GM10266 (cell line): ENCODE measurements at regions not wholly inside any gene's neighbourhood (a gene's known extent, or its start where the extent isn't known, plus 50 kb on each side); places are given as distances from the start of the nearest gene placed in this dataset.

Source experiments
- DNase-seq: peaks from one replicate; pipeline ENCODE4 v3.0.0; 2012; ENCODE audit errors: extremely low spot score
- TF ChIP-seq, protein P1 (sequence below): IDR thresholded peaks from 2 replicates; pipeline ENCODE4 v1.5.1; 2012; ENCODE audit warnings: mild to moderate bottlenecking, low read depth; ENCODE audit not compliant: control insufficient read depth, insufficient read depth; ENCODE audit errors: missing control alignments

DNA sequence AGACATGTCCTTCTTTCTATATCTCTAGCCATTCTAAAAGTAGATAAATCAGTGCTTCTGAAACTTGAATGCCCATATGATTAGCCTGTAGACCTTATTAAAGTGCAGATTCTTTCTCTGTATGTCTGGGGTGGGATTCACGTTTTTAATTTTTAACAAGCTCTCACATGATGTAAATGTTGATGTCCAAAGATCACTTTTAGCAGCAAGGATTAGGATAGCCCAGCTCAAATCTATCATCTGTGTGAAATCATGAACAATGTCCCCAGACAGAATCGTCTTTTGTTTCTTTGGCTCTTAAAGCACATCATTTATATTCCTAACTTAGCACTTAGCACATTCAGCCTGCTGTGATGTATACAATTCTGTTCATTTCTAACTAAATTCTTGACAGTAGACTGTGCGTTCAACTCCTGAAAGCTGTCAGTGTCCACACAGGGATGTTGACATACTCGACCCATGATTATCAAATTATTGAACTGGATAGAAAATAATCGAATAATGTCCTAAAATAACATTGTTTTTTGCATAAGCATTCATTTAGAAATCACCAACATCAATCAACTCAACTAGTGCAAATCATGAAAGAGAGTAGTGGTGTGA lies 102.1 kb upstream of the MLIP start:
- TF ChIP-seq, protein P1, sequence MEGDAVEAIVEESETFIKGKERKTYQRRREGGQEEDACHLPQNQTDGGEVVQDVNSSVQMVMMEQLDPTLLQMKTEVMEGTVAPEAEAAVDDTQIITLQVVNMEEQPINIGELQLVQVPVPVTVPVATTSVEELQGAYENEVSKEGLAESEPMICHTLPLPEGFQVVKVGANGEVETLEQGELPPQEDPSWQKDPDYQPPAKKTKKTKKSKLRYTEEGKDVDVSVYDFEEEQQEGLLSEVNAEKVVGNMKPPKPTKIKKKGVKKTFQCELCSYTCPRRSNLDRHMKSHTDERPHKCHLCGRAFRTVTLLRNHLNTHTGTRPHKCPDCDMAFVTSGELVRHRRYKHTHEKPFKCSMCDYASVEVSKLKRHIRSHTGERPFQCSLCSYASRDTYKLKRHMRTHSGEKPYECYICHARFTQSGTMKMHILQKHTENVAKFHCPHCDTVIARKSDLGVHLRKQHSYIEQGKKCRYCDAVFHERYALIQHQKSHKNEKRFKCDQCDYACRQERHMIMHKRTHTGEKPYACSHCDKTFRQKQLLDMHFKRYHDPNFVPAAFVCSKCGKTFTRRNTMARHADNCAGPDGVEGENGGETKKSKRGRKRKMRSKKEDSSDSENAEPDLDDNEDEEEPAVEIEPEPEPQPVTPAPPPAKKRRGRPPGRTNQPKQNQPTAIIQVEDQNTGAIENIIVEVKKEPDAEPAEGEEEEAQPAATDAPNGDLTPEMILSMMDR = no peak

DNA sequence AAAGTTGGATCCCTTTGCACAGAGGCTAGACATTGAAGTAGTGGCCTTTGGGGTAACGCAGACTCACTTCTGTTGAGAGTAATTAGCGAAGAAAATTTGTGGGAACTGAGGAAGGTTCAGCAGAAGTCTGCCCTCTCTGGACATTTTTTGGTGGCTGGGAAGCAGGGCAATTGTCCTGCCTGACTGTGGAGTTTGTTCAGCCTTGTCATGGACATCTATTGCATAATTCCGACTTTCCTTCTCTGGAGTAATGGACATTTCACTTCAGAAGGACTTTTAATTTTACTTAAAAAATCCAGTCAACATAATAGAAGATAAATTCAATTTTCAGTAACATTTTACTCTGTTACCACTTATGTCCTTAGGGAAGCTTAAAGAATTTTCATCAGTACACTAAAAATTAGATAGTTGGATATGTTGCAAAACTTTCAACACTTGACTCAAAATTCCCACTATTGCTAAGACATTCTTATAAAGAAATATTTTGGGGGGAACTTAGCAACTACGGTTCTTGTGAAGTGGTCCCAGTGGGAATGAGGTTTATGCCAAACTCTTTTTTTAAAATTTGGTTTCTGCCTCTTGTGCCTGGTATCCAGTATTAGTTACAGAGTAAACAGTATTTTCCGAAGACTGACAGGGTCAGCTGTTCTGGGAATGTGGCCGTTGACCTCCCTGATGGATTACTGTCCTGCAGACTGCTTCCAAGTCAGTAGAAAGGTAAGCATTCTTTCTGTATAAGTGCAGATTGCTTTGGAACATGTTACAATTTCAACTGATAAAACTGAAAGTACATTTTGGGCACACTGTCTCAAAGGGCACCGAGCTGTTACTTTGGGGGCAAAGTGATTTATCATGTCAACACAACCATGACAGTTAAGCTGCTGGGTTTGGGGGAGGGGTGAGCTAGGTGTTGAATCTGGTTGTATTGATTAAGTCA lies 100.6 kb upstream of the MLIP start:
- no peak for DNase-seq
- TF ChIP-seq, protein P1 = no peak

More for the DNA sequence above, 102.1 kb upstream of the MLIP start:
- DNase-seq = no peak

DNA sequence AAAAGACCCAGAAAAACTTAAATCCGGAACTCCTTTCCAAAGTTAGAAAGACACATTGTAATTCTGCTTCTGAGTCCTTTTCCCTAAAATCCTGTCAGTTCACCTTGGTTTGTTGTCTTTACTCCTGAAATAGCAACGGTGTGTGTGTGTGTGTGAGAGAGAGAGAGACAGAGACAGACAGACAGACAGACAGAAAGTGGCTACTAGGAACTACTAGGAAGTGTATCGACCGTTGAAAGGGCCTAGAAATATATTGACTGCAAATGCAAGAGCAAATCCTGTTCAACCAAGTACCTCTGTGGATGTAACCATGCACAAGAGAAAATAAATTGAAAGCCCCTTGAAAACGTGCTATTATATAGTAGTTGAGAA lies 100.0 kb upstream of the MLIP start:
- no peak for DNase-seq
- TF ChIP-seq, protein P1 = no peak

DNA sequence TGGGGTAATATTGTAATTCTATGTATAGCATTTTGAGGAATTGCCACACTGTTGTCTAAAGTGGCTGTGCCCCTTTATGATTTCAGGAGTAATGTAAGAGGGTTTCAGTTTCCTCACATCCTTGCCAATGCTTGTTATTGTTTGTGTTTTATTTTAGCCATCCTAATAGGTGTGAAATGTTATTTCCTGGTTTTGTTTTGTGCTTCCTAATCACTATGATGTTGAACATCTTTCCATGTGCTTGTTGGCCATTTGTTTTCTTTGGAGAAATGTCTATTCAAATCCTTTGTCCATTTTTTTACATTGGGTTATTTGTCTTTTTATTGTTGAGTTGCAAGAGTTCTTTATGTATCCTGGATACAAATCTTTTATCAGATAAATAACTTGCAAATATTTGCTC lies 97.3 kb upstream of the MLIP start:
- DNase-seq = no peak
- TF ChIP-seq, protein P1 = no peak

DNA sequence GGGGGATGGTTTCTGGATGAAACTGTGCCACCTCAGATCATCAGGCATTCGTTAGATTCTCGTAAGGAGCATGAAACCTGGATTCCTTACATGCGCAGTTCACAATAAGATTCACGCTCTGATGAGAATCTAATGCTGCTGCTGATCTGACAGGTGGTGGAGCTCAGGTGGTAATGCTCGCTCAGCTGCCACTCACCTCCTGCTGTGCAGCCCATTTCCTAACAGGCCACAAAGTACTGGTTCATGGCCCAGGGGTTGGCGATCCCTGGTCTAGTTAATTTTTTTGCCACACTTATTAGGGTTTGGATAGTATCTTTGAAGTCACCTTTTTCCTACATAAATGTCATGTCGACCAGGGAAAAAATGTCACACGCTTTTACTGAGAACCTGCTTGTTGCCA lies 96.8 kb upstream of the MLIP start:
- TF ChIP-seq, protein P1 = no peak
- no peak for DNase-seq

DNA sequence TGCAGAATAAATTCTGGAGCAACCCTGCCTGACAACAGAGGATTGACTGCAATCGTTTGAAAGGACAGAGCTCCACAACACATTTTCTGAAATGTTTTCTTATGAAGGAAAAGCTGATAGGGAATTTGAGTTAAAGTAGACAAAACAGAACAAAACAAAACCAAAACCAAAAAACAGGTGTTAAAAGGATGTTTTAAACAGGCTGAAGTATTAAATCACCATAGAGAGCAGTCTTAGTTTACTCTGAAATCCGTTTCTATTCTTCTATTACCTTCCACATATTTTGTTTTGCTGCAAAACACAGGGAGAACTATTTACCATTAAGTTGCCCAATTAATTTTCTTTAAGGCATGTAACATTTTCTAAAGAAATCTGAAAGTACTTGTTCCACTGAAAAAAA lies 93.4 kb upstream of the MLIP start:
- no peak for DNase-seq
- TF ChIP-seq, protein P1 = no peak

DNA sequence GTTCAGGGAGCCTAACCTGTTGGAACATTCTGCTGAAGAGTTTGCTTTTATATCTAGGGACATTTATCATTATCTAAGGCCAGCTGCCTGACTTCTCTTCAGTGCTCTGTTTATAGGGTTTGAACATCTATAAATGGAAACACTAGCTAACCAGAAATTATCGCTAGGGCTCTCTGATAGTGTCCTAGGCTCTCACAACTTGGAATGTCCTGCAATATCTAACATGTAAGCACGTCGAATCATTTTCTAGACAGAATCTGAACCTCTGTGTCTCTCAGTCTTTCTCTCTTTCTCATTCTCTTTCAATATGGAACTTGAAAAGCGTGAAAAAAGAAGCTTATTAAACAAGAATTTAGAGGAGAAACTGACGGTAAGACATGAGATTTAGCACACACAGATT lies 92.5 kb upstream of the MLIP start:
- TF ChIP-seq, protein P1 = no peak

More for the DNA sequence above, 92.5 kb upstream of the MLIP start:
- DNase-seq = no peak
